Calu3 (cell line): ENCODE measurements at regions not wholly inside any gene's neighbourhood (a gene's known extent, or its start where the extent isn't known, plus 50 kb on each side); places are given as distances from the start of the nearest gene placed in this dataset.

Source experiments
- BruUV-seq: library from RNA; stranded (reverse); fragments of 400-500 nt; replicated peaks from 2 replicates; lab custom pipeline; 2021; lab: Mats Ljungman, UMichigan
- CTCF ChIA-PET: fragments of 300-600 bp; sonication (Branson Sonifier 250); formaldehyde crosslinking; loops from one replicate; lab custom pipeline; 2022; ENCODE audit warnings: antibody characterized with exemption; lab: Charles Lee
- DNase-seq: peaks from one replicate; pipeline ENCODE4 v3.0.0; 2022
- H3K27ac Mint-ChIP-seq: one replicate; pipeline ENCODE4 v1.8.0; 2022; ENCODE audit warnings: mixed read lengths; ENCODE audit not compliant: unreplicated experiment
- H3K27me3 Mint-ChIP-seq: one replicate; pipeline ENCODE4 v1.8.0; 2022; ENCODE audit warnings: mixed read lengths; ENCODE audit not compliant: unreplicated experiment
- H3K36me3 Mint-ChIP-seq: one replicate; pipeline ENCODE4 v1.8.0; 2022; ENCODE audit warnings: mild to moderate bottlenecking, moderate library complexity, mixed read lengths; ENCODE audit not compliant: insufficient read depth, unreplicated experiment
- H3K4me1 Mint-ChIP-seq: one replicate; pipeline ENCODE4 v1.8.0; 2022; ENCODE audit warnings: mild to moderate bottlenecking, low read depth, mixed read lengths; ENCODE audit not compliant: unreplicated experiment
- H3K4me3 Mint-ChIP-seq: one replicate; pipeline ENCODE4 v1.8.0; 2022; ENCODE audit warnings: mild to moderate bottlenecking, low read depth, moderate library complexity, mixed read lengths; ENCODE audit not compliant: unreplicated experiment
- H3K9me3 Mint-ChIP-seq: one replicate; pipeline ENCODE4 v1.8.0; 2022; ENCODE audit warnings: low read depth, mixed read lengths; ENCODE audit not compliant: unreplicated experiment
- intact Hi-C: fragments of 100-400 bp; cut with micrococcal nuclease; formaldehyde crosslinking; loops from one replicate; pipeline ENCODE4 v1.10.0; 2022; ENCODE audit not compliant: unreplicated experiment
- TF ChIP-seq, protein P1 (sequence below): fragments of 200-600 bp; IDR thresholded peaks from one replicate; pipeline ENCODE4 v1.8.0; 2022; ENCODE audit warnings: antibody characterized with exemption; ENCODE audit not compliant: unreplicated experiment

DNA sequence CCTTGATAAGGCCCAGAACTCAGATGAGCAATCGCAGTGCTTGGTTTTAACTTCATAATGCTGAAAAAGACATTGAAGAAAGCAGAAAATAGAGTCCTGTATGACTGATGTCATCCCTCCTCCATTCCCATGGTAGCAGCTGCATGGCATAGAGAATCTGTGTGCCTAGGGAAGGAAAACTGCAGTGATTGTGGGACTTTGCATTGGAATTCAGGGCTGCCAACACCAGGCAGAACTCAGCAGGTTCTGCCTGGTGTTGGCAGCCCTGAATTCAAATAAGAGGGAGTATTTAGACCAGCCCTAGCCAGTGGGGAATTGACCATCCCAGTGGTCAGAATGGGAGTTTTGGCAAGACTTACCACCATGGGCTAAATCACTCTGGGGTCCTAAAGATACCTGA, 1016.0 kb downstream of the FAM181B start:
- H3K9me3 Mint-ChIP-seq, result peaks cover 8% of the 10 kb centered on the region
- H3K27ac Mint-ChIP-seq, result no peak overlapping the region
- BruUV-seq, result no TSS peak
- H3K36me3 Mint-ChIP-seq, result no peaks in the 10 kb centered on the region
- DNase-seq, result no peak
- no peaks in the 10 kb centered on the region for H3K27me3 Mint-ChIP-seq
- intact Hi-C loops, result no loop called here
- TF ChIP-seq, protein P1, sequence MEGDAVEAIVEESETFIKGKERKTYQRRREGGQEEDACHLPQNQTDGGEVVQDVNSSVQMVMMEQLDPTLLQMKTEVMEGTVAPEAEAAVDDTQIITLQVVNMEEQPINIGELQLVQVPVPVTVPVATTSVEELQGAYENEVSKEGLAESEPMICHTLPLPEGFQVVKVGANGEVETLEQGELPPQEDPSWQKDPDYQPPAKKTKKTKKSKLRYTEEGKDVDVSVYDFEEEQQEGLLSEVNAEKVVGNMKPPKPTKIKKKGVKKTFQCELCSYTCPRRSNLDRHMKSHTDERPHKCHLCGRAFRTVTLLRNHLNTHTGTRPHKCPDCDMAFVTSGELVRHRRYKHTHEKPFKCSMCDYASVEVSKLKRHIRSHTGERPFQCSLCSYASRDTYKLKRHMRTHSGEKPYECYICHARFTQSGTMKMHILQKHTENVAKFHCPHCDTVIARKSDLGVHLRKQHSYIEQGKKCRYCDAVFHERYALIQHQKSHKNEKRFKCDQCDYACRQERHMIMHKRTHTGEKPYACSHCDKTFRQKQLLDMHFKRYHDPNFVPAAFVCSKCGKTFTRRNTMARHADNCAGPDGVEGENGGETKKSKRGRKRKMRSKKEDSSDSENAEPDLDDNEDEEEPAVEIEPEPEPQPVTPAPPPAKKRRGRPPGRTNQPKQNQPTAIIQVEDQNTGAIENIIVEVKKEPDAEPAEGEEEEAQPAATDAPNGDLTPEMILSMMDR, result no peak
- CTCF ChIA-PET, result no interaction called here
- no peak overlapping the region for H3K4me3 Mint-ChIP-seq
- no peaks in the 10 kb centered on the region for H3K4me1 Mint-ChIP-seq

DNA sequence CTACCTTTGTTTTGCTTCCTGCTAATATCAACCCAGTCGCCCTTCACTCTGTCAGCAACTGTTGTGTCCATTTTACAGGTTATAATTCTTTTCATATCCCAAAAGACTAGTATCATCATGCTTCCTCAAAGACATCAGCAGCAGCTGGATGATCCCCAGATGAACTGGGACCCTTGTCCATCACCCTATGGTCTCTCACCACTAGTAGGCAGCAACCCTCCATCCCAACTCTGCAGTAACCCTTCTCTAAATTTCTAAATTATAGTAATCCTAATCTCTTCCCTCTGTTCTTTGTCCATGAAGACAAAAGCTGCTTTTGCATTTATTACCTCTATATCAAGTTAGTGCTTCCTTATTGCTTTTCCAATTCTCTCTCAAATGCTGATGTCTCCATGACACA, 1025.8 kb downstream of the FAM181B start:
- H3K4me3 Mint-ChIP-seq, result no peak overlapping the region
- DNase-seq, result no peak
- no TSS peak for BruUV-seq
- TF ChIP-seq, protein P1, result no peak
- H3K36me3 Mint-ChIP-seq, result no peaks in the 10 kb centered on the region
- intact Hi-C loops, result no loop called here
- H3K4me1 Mint-ChIP-seq, result no peaks in the 10 kb centered on the region
- CTCF ChIA-PET, result no interaction called here
- peaks cover 10% of the 10 kb centered on the region for H3K9me3 Mint-ChIP-seq
- H3K27ac Mint-ChIP-seq, result no peak overlapping the region
- no peaks in the 10 kb centered on the region for H3K27me3 Mint-ChIP-seq

DNA sequence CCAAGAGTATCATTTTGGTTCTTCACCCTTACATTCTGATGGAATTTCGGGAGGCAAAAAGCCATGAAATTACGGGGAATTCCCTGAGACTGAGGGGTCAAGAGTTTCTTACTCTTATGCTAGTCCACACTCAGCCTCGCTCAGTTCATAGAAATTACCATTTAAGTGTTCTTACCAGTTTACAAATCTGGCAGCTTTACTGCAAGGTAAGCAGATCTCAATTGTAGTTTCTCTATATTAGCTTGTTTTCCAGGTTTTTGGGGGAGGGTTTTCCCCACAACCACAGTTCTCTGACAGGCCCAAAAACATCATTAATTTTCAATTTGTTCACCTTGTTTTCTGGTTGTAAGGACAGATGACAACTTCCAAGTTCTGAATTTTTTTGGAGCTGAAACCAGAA, 1028.4 kb downstream of the FAM181B start:
- no TSS peak for BruUV-seq
- H3K4me3 Mint-ChIP-seq, result no peak overlapping the region
- no peaks in the 10 kb centered on the region for H3K27me3 Mint-ChIP-seq
- CTCF ChIA-PET, result no interaction called here
- intact Hi-C loops, result no loop called here
- peaks cover 8% of the 10 kb centered on the region for H3K9me3 Mint-ChIP-seq
- no peaks in the 10 kb centered on the region for H3K4me1 Mint-ChIP-seq
- no peaks in the 10 kb centered on the region for H3K36me3 Mint-ChIP-seq
- DNase-seq, result no peak
- no peak overlapping the region for H3K27ac Mint-ChIP-seq
- TF ChIP-seq, protein P1, result no peak

DNA sequence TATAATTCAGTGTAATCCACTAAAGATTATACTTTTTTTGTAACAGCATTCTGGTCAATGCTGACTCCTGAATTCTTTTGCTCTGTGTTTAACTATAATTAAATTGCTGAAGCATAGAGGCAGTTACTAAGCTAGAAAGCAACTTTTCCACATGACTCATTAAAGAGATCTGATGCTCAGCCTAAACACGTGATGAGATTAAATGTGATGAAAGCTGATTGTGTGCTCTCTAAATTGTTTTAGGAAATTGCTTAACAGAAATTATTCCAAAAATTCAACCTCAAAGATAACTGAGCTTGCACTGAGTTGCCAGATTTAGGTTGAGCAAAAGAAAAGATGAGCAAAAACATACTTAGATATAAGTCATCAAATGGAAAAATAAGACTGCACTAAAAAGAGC, 1033.6 kb downstream of the FAM181B start:
- H3K36me3 Mint-ChIP-seq, result no peaks in the 10 kb centered on the region
- CTCF ChIA-PET, result no interaction called here
- peaks cover 6% of the 10 kb centered on the region for H3K9me3 Mint-ChIP-seq
- intact Hi-C loops, result no loop called here
- no peak for DNase-seq
- BruUV-seq, result no TSS peak
- H3K4me3 Mint-ChIP-seq, result no peak overlapping the region
- H3K4me1 Mint-ChIP-seq, result no peaks in the 10 kb centered on the region
- no peak overlapping the region for H3K27ac Mint-ChIP-seq
- H3K27me3 Mint-ChIP-seq, result no peaks in the 10 kb centered on the region
- TF ChIP-seq, protein P1, result no peak

DNA sequence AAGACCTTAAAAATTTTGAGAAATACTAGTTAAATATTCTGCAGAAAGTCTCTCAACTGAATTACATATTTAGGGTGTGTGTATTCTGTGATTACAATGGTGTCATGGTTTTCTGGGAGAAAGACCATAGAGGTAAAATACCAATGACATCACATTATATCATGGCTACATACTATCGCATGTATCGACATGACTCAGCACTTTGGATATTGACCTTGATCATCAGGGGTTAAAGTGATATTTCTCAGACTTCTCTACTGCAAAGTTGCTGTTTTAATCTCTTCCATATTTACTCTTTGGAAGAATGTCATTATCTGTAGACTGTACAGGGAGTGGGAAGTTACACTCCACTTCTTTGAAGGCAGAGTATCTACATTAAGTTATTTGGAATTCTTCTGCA, 1046.6 kb downstream of the FAM181B start:
- Mint-ChIP-seq H3K4me1 (no peaks in the 10 kb centered on the region), H3K27ac (no peak overlapping the region), H3K27me3 (no peaks in the 10 kb centered on the region), H3K9me3 (peaks cover 5% of the 10 kb centered on the region), H3K36me3 (no peaks in the 10 kb centered on the region), H3K4me3 (no peak overlapping the region)
- no peak for DNase-seq
- TF ChIP-seq, protein P1, result no peak
- BruUV-seq, result no TSS peak
- CTCF ChIA-PET, result no interaction called here
- intact Hi-C loops, result no loop called here
